ENCODE measurements at regions not wholly inside any gene's neighbourhood (a gene's known extent, or its start where the extent isn't known, plus 50 kb on each side); places are given as distances from the start of the nearest gene placed in this dataset.

DNA sequence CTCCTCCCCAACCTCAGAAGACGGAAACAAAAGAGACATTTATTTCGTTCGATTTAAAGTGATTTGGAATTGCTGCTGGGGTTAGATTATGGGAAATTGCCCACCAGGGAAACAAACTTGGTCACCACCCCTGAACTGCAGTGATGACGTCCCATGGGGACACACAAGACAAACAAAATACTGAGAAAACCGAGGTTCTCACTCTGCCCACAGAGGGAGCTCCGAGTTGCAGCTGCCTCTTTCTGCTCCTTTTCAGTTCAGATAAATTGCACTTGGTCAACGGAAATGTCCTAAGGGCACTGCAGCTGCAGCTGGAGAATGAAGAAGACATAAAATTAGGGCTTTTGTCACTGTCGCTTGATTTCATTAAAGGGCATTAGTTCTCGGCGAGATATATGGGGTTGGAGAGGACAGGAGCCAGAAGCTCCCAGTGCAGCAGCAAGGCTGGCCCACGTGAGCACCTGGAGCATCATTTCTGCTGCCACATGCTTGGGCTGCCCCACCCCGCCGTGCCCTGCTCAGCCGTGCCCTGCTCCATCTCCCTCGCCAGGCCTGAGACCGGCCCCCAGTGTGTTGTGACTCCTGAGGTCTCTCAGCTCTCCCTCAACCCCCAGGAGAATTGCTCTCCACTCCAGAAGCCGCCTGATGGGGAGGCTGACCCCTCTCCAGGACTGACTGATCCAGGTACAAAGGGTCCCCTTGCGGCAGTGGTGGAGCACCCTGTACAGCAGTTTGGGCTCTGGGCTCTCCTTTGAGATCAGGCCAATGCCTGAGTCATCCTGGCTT lies 231.7 kb upstream of the AJAP1 start:
- Histone ChIP-seq H3K4me1 (ENCODE audit: control insufficient read depth in 1 of 2, insufficient read depth in 2 of 2, low read length in 2 of 2) (no peaks in the 10 kb centered on the region), H3K4me3 (ENCODE audit: low read depth in 1 of 2, low read length in 2 of 2) (no peak overlapping the region), H3K27me3 (ENCODE audit: low read depth, low read length) (no peaks in the 10 kb centered on the region), H3K27ac (ENCODE audit: low read length) (no peak overlapping the region), H3K9me3 (ENCODE audit: control insufficient read depth in 1 of 2, low read length in 2 of 2) (peaks cover 0 to 6% of the 10 kb centered on the region in 2 donors), H3K36me3 (ENCODE audit: control insufficient read depth in 1 of 2, insufficient read depth in 2 of 2, low read length in 2 of 2) (no peaks in the 10 kb centered on the region)

DNA sequence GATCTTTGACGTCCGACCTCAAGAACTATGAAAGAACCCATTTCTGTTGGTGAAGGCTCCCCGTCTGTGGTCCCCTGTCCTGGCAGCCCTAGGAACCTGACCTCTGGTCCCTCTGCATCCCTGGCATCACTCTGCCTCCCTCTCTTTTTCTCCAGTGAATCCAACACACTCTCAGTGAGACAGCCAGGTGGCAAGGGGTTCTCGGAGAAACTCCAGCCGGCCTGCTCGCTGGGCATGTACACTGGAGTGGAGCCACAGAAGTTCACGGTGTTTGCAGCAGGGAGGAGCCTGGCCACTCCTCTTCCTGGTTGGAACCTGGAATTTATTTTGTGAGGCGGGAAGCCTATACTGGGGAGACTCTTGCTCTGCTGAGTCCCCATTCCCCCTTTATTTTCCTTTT lies 230.2 kb upstream of the AJAP1 start:
- Histone ChIP-seq H3K27ac (ENCODE audit: low read length) (no peak overlapping the region), H3K9me3 (ENCODE audit: control insufficient read depth in 1 of 2, low read length in 2 of 2) (peaks cover 0 to 6% of the 10 kb centered on the region in 2 donors), H3K4me1 (ENCODE audit: control insufficient read depth in 1 of 2, insufficient read depth in 2 of 2, low read length in 2 of 2) (no peaks in the 10 kb centered on the region), H3K36me3 (ENCODE audit: control insufficient read depth in 1 of 2, insufficient read depth in 2 of 2, low read length in 2 of 2) (no peaks in the 10 kb centered on the region), H3K4me3 (ENCODE audit: low read depth in 1 of 2, low read length in 2 of 2) (no peak overlapping the region), H3K27me3 (ENCODE audit: low read depth, low read length) (no peaks in the 10 kb centered on the region)

DNA sequence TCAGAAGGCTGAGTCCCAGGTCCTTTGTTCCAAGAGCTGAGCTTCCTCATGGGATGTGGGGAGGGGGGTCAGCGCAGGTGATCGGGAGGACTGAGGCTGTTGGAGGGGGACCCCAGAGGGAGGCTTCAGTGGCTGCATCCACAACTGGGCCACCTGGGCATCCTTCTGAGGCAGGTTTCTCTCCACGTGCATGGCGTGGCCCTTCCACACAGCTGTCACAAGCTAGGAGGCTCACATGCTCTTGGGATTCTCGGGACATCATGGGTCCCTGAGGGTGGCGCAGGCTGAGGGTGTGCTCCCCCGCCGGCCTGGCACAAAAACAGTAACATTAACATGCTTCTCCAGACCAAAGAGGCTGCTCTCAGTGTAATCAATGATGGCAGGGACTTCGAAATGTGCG lies 229.6 kb upstream of the AJAP1 start:
- H3K27ac ChIP-seq (ENCODE audit: low read length) = no peak overlapping the region
- H3K27me3 ChIP-seq (ENCODE audit: low read depth, low read length) = no peaks in the 10 kb centered on the region
- no peak overlapping the region for H3K4me3 ChIP-seq (ENCODE audit: low read depth in 1 of 2, low read length in 2 of 2)
- H3K4me1 ChIP-seq (ENCODE audit: control insufficient read depth in 1 of 2, insufficient read depth in 2 of 2, low read length in 2 of 2) = no peaks in the 10 kb centered on the region
- H3K36me3 ChIP-seq (ENCODE audit: control insufficient read depth in 1 of 2, insufficient read depth in 2 of 2, low read length in 2 of 2) = no peaks in the 10 kb centered on the region
- peaks cover 0 to 2% of the 10 kb centered on the region in 2 donors for H3K9me3 ChIP-seq (ENCODE audit: control insufficient read depth in 1 of 2, low read length in 2 of 2)

DNA sequence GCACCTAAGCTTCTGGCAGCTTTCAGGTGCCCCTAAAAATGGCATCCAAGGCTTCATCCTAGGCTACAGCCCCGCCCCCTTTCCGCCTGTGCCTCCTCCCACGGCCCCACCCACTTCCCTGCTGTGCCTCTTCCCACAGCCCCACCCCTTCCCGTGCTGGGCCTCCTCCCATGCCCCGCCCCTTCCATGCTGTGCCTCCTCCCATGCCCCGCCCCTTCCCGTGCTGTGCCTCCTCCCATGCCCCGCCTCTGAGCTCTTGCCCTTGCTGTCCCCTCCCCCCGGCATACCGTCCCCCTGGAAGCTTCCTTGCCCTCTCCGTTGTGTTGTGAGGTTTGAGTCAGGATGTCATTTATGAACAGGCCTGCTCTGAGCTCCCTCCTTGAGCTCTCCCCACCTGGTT lies 228.5 kb upstream of the AJAP1 start:
- no peak overlapping the region for H3K27ac ChIP-seq (ENCODE audit: low read length)
- no peaks in the 10 kb centered on the region for H3K9me3 ChIP-seq (ENCODE audit: control insufficient read depth in 1 of 2, low read length in 2 of 2)
- H3K27me3 ChIP-seq (ENCODE audit: low read depth, low read length) = no peaks in the 10 kb centered on the region
- no peak overlapping the region for H3K4me3 ChIP-seq (ENCODE audit: low read depth in 1 of 2, low read length in 2 of 2)
- no peaks in the 10 kb centered on the region for H3K36me3 ChIP-seq (ENCODE audit: control insufficient read depth in 1 of 2, insufficient read depth in 2 of 2, low read length in 2 of 2)
- H3K4me1 ChIP-seq (ENCODE audit: control insufficient read depth in 1 of 2, insufficient read depth in 2 of 2, low read length in 2 of 2) = no peaks in the 10 kb centered on the region

DNA sequence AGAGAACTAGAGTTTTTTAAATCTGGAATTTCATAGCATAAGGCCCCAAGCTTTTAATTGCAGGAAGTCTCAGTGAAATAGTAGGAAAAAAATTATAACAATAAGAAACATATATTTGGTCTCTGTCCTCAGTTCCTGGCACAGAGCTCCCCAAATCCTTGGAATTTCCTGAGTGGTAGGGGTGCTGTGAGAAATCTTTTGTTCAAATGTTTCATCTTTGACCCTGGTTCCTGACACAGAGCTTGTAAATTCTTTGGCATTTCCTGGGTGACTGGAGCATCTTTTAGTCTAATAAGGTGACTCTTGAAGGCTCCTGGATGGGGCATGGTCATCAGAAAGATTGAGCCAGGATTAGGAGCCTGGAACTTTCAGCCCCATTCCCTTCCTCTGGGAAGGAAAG lies 225.7 kb upstream of the AJAP1 start:
- Histone ChIP-seq H3K27ac (ENCODE audit: low read length) (no peak overlapping the region), H3K36me3 (ENCODE audit: control insufficient read depth in 1 of 2, insufficient read depth in 2 of 2, low read length in 2 of 2) (no peaks in the 10 kb centered on the region), H3K4me1 (ENCODE audit: control insufficient read depth in 1 of 2, insufficient read depth in 2 of 2, low read length in 2 of 2) (no peaks in the 10 kb centered on the region), H3K4me3 (ENCODE audit: low read depth in 1 of 2, low read length in 2 of 2) (no peak overlapping the region), H3K27me3 (ENCODE audit: low read depth, low read length) (no peaks in the 10 kb centered on the region), H3K9me3 (ENCODE audit: control insufficient read depth in 1 of 2, low read length in 2 of 2) (no peaks in the 10 kb centered on the region)

DNA sequence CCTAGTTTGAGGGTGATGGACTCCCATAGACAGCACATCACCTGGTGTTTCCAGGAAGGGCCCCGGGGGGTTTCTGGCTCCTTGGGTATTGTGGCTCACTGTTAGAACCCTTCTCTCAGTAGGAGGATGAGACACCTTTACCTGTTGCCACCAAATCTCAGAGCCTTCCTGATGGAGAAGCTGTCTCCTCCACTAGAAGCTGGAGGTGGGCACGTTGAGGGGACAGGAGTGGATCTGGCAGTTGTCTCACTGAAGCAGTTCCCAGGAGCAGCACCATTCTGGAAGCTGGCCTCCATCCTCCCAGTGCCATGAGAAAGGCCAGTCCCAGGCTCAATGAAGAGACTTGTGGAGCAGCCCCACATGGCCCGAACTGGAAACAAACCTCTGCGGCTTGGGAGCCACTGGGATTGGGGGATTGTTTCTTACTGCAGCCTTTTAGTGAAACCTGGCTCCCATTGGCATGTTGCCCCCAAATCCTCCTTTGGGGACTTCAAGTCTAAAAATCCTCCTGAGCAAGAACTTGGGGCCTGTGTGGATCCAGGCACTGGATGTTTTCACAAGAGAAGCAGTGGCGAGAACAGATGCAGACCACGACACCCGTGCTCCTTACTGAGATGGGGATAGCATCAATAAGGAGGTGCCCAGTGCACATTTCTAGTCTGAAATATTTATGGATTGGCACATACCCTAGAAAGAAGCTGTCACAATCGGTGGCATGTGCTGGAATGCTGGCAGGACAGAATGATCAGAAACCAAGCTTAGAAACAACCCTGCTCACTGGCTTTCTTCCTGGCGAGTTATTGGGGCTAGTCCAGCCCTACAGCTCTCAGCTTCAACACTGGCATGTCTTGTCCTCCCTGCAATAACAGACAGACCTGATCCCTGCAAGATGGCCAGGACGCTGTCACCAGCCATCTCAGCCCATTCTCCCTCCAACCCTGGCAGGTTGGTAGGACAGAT lies 223.7 kb upstream of the AJAP1 start:
- Histone ChIP-seq H3K4me1 (ENCODE audit: control insufficient read depth in 1 of 2, insufficient read depth in 2 of 2, low read length in 2 of 2) (no peaks in the 10 kb centered on the region), H3K27ac (ENCODE audit: low read length) (no peak overlapping the region), H3K4me3 (ENCODE audit: low read depth in 1 of 2, low read length in 2 of 2) (no peak overlapping the region), H3K27me3 (ENCODE audit: low read depth, low read length) (no peaks in the 10 kb centered on the region), H3K9me3 (ENCODE audit: control insufficient read depth in 1 of 2, low read length in 2 of 2) (no peaks in the 10 kb centered on the region), H3K36me3 (ENCODE audit: control insufficient read depth in 1 of 2, insufficient read depth in 2 of 2, low read length in 2 of 2) (no peaks in the 10 kb centered on the region)

DNA sequence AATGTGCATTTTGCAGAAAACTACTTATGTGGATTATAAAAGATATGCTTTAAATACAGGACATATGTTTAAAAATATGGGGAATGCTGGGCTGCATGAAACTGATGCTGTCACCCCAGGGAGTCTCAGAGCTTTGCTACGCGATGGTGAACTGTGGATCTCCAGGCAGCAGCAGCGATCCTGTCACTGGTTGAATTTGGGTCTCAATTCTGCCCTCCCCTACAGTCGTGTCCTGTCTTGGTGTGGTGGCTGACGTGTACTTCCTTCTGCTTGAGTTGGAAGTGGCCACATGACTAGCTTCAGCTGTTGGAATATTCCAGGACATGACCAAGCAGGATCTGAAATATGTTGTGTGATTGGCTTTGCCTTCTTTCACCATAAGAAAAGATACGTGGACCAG lies 222.9 kb upstream of the AJAP1 start:
- Histone ChIP-seq H3K27ac (ENCODE audit: low read length) (no peak overlapping the region), H3K27me3 (ENCODE audit: low read depth, low read length) (no peaks in the 10 kb centered on the region), H3K36me3 (ENCODE audit: control insufficient read depth in 1 of 2, insufficient read depth in 2 of 2, low read length in 2 of 2) (no peaks in the 10 kb centered on the region), H3K4me3 (ENCODE audit: low read depth in 1 of 2, low read length in 2 of 2) (no peak overlapping the region), H3K4me1 (ENCODE audit: control insufficient read depth in 1 of 2, insufficient read depth in 2 of 2, low read length in 2 of 2) (no peaks in the 10 kb centered on the region), H3K9me3 (ENCODE audit: control insufficient read depth in 1 of 2, low read length in 2 of 2) (no peaks in the 10 kb centered on the region)

DNA sequence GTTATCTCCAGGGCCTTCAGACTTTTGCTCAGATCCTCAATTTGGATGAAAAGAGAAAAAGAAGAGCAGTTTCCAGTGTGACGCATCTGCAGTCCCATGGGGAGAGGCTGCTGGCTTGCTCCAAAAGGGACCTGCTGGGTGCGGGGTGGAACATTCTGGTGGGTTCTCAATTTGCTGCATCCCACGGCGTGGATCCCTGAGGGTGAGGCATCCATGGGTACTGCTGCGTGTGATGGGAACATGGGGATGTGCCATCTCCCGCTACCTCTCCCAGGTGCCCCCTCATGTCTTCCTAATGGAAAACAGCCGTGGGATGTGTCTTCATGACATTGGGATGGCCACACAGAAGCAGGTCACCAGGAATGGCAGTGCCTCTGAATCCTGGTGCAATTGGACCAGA lies 221.3 kb upstream of the AJAP1 start:
- H3K36me3 ChIP-seq (ENCODE audit: control insufficient read depth in 1 of 2, insufficient read depth in 2 of 2, low read length in 2 of 2) = no peaks in the 10 kb centered on the region
- H3K4me1 ChIP-seq (ENCODE audit: control insufficient read depth in 1 of 2, insufficient read depth in 2 of 2, low read length in 2 of 2) = no peaks in the 10 kb centered on the region
- no peak overlapping the region for H3K27ac ChIP-seq (ENCODE audit: low read length)

DNA sequence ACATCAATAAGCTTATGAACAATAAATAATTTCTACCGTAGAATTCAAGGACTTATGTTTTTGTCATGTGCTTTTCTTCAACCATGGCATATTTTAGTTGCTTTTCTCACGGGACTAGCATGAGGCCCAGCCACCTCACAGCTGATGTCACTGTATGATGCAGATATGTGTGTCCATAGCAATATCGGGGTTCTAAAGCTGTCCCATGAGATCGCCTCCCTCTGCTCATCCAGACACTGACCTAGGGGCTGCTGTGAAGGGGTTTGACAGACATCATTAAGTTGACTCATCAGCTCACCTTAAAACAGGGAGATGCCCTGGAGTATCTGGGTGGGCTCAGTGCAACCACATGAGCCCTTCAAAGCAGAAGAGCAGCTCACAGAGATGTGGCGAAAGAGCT lies 210.3 kb upstream of the AJAP1 start:
- H3K9me3 ChIP-seq (ENCODE audit: control insufficient read depth in 1 of 2, low read length in 2 of 2) = no peaks in the 10 kb centered on the region
- H3K27ac ChIP-seq (ENCODE audit: low read length) = no peak overlapping the region
- no peaks in the 10 kb centered on the region for H3K36me3 ChIP-seq (ENCODE audit: control insufficient read depth in 1 of 2, insufficient read depth in 2 of 2, low read length in 2 of 2)
- no peaks in the 10 kb centered on the region for H3K4me1 ChIP-seq (ENCODE audit: control insufficient read depth in 1 of 2, insufficient read depth in 2 of 2, low read length in 2 of 2)
- no peak overlapping the region for H3K4me3 ChIP-seq (ENCODE audit: low read depth in 1 of 2, low read length in 2 of 2)
- no peaks in the 10 kb centered on the region for H3K27me3 ChIP-seq (ENCODE audit: low read depth, low read length)

More for the DNA sequence above, 221.3 kb upstream of the AJAP1 start:
- Histone ChIP-seq H3K9me3 (ENCODE audit: control insufficient read depth in 1 of 2, low read length in 2 of 2) (no peaks in the 10 kb centered on the region), H3K27me3 (ENCODE audit: low read depth, low read length) (no peaks in the 10 kb centered on the region), H3K4me3 (ENCODE audit: low read depth in 1 of 2, low read length in 2 of 2) (no peak overlapping the region)

DNA sequence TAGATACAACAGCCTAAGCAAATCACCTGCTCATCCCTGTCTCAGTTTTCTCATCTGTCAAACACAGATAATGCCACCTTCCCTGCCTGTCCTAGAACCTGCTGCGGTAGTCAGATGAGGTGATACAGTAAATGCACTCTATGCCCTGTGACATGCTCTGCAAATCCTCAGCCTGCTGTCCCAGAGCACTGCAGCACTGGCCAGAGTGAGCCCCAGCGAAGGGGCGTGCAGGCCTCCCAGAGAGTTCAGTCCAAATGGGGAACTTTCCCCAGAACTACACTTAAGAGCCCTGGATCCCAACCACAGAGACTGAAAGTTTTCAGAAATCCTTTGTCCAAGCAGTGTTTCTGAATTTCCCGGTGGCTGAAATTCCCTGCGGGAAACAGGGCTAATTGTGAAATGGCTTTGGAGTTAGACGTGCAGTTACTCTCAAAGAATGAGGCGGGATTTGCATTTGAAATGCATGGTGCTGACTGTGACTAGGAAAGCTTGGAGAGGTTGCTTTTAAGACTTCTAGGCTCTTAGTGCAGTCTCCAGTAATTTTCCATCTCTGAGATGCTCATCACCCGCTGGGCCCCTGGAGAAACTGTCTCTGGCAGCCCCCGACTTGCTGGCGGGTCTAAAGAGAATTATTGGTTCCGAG lies 206.5 kb upstream of the AJAP1 start:
- Histone ChIP-seq H3K4me1 (ENCODE audit: control insufficient read depth in 1 of 2, insufficient read depth in 2 of 2, low read length in 2 of 2) (no peaks in the 10 kb centered on the region), H3K27me3 (ENCODE audit: low read depth, low read length) (no peaks in the 10 kb centered on the region), H3K27ac (ENCODE audit: low read length) (no peak overlapping the region), H3K4me3 (ENCODE audit: low read depth in 1 of 2, low read length in 2 of 2) (no peak overlapping the region), H3K9me3 (ENCODE audit: control insufficient read depth in 1 of 2, low read length in 2 of 2) (no peaks in the 10 kb centered on the region), H3K36me3 (ENCODE audit: control insufficient read depth in 1 of 2, insufficient read depth in 2 of 2, low read length in 2 of 2) (no peaks in the 10 kb centered on the region)

DNA sequence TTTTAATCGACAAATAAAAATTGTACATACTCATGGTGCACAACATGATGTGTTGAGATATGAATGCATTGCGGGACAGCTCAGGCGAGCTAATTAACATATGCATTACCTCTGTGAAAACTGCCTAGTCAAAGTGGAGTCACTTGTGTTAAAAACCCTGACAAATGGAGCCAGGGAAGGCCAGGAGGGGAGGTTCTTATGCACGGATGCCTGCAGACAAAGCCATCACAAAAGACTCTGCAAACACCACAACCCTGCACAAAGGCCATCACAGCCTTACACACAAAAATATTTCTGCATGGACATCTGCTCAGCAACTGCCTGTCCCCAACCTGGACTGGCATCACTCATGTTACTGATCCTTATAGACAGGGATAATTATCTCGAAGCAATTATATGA lies 204.4 kb upstream of the AJAP1 start:
- no peak overlapping the region for H3K4me3 ChIP-seq (ENCODE audit: low read depth in 1 of 2, low read length in 2 of 2)
- no peak overlapping the region for H3K27ac ChIP-seq (ENCODE audit: low read length)
- no peaks in the 10 kb centered on the region for H3K36me3 ChIP-seq (ENCODE audit: control insufficient read depth in 1 of 2, insufficient read depth in 2 of 2, low read length in 2 of 2)
- H3K4me1 ChIP-seq (ENCODE audit: control insufficient read depth in 1 of 2, insufficient read depth in 2 of 2, low read length in 2 of 2) = no peaks in the 10 kb centered on the region
- no peaks in the 10 kb centered on the region for H3K27me3 ChIP-seq (ENCODE audit: low read depth, low read length)
- H3K9me3 ChIP-seq (ENCODE audit: control insufficient read depth in 1 of 2, low read length in 2 of 2) = no peaks in the 10 kb centered on the region

Data from muscle layer of duodenum (tissue), 2 donors.